Caco-2 (cell line): ENCODE measurements at regions not wholly inside any gene's neighbourhood (a gene's known extent, or its start where the extent isn't known, plus 50 kb on each side); places are given as distances from the start of the nearest gene placed in this dataset.
"Not testable (repeated sequence)": the region's sequence is repeated elsewhere in the genome, so short reads cannot be mapped to it uniquely, and the experiment has no call there.

Experiments
- BruUV-seq: library from RNA; stranded (reverse); fragments of 400-500 nt; replicated peaks from 2 replicates; lab custom pipeline; 2021; lab: Mats Ljungman, UMichigan
- CTCF ChIA-PET: fragments of 300-600 bp; sonication (Branson Sonifier 250); formaldehyde crosslinking; loops from one replicate; lab custom pipeline; 2022; ENCODE audit warnings: antibody characterized with exemption; lab: Charles Lee
- POLR2A ChIA-PET: fragments of 300-600 bp; sonication (Branson Sonifier 250); formaldehyde crosslinking; loops from one replicate; lab custom pipeline; 2022; ENCODE audit warnings: antibody characterized with exemption; lab: Charles Lee
- DNase-seq, 2 experiments: peaks; one replicate each; pipeline versions ENCODE4 v3.0.0 to v3.0.0-alpha.2; 2020 to 2022
- H3K27me3 ChIP-seq: replicated peaks from 2 replicates; pipeline ENCODE4 v1.6.0; 2011; ENCODE audit warnings: low read length; ENCODE audit not compliant: control insufficient read depth, insufficient read depth
- H3K36me3 ChIP-seq: 2 replicates; pipeline ENCODE4 v1.5.1; 2011; ENCODE audit warnings: low read length; ENCODE audit not compliant: control insufficient read depth, insufficient read depth
- H3K4me1 ChIP-seq: fragments of 250-450 bp; sonication (Bioruptor Pico); 2 replicates; pipeline ENCODE4 v1.5.1; 2020; ENCODE audit warnings: mild to moderate bottlenecking
- H3K4me3 ChIP-seq: 2 replicates; pipeline ENCODE4 v1.5.1; 2011; ENCODE audit warnings: low read depth, mild to moderate bottlenecking, control low read depth, low read length
- H3K9me3 ChIP-seq: fragments of 250-450 bp; sonication (Bioruptor Pico); 2 replicates; pipeline ENCODE4 v1.5.1; 2020; ENCODE audit warnings: mild to moderate bottlenecking, moderate library complexity
- H3K27ac Mint-ChIP-seq: one replicate; pipeline ENCODE4 v1.8.0; 2022; ENCODE audit warnings: mixed read lengths; ENCODE audit not compliant: unreplicated experiment
- H3K27me3 Mint-ChIP-seq: one replicate; pipeline ENCODE4 v1.8.0; 2022; ENCODE audit warnings: mixed read lengths; ENCODE audit not compliant: insufficient read depth, unreplicated experiment
- H3K36me3 Mint-ChIP-seq: one replicate; pipeline ENCODE4 v1.8.0; 2022; ENCODE audit warnings: mild to moderate bottlenecking, mixed read lengths; ENCODE audit not compliant: insufficient read depth, unreplicated experiment
- H3K4me1 Mint-ChIP-seq: one replicate; pipeline ENCODE4 v1.8.0; 2022; ENCODE audit warnings: low read depth, mixed read lengths; ENCODE audit not compliant: unreplicated experiment
- H3K4me3 Mint-ChIP-seq: one replicate; pipeline ENCODE4 v1.8.0; 2022; ENCODE audit warnings: mild to moderate bottlenecking, moderate library complexity, mixed read lengths; ENCODE audit not compliant: unreplicated experiment
- H3K9me3 Mint-ChIP-seq: one replicate; pipeline ENCODE4 v1.8.0; 2022; ENCODE audit warnings: mixed read lengths; ENCODE audit not compliant: unreplicated experiment
- CTCF ChIP-seq, 2 experiments: fragments of 200-600 bp in 1 of 2; IDR thresholded peaks; 1 replicate in 1 of 2; 2 replicates in 1 of 2; pipeline versions ENCODE4 v1.5.1 to v1.8.0; 2011 to 2022; ENCODE audit warnings: antibody characterized with exemption in 1 of 2, control low read depth in 1 of 2, inconsistent platforms in 1 of 2, low read depth in 1 of 2, low read length in 1 of 2, mild to moderate bottlenecking in 1 of 2, moderate library complexity in 1 of 2; ENCODE audit not compliant: insufficient read depth in 1 of 2, severe bottlenecking in 1 of 2, unreplicated experiment in 1 of 2
- intact Hi-C: fragments of 100-400 bp; cut with micrococcal nuclease; formaldehyde crosslinking; loops from one replicate; pipeline ENCODE4 v1.10.0; 2022; ENCODE audit not compliant: unreplicated experiment

- Mint-ChIP-seq H3K9me3 (no peaks in the 10 kb centered on the region), H3K27ac (no peak overlapping the region), H3K4me3 (no peak overlapping the region), H3K4me1 (no peaks in the 10 kb centered on the region), H3K27me3 (no peaks in the 10 kb centered on the region), H3K36me3 (no peaks in the 10 kb centered on the region)
- no peak for TF ChIP-seq CTCF (IDR thresholded peaks at IDR 0.05; ENCODE audit: insufficient read depth in 1 of 2, low read depth in 1 of 2, low read length in 1 of 2, severe bottlenecking in 1 of 2, unreplicated experiment in 1 of 2)
- H3K9me3 ChIP-seq = no peaks in the 10 kb centered on the region
- ChIA-PET CTCF (no interaction called here), POLR2A (no interaction called here)
- H3K4me1 ChIP-seq = no peaks in the 10 kb centered on the region
- no peaks in the 10 kb centered on the region for H3K36me3 ChIP-seq
- no peak for DNase-seq
- H3K4me3 ChIP-seq = no peak overlapping the region
- intact Hi-C loops = no loop called here
- no peaks in the 10 kb centered on the region for H3K27me3 ChIP-seq
- BruUV-seq = no TSS peak
Measured at GRCh38 chrX:45554736-45555135, 354.1 kb upstream of the DIPK2B start.

GRCh38 chrX:45553417-45553816, 352.7 kb upstream of the DIPK2B start:
- Mint-ChIP-seq H3K27me3 (no peaks in the 10 kb centered on the region), H3K36me3 (no peaks in the 10 kb centered on the region), H3K4me1 (no peaks in the 10 kb centered on the region), H3K4me3 (no peak overlapping the region), H3K27ac (no peak overlapping the region), H3K9me3 (no peaks in the 10 kb centered on the region)
- H3K36me3 ChIP-seq = no peaks in the 10 kb centered on the region
- H3K9me3 ChIP-seq = no peaks in the 10 kb centered on the region
- no peaks in the 10 kb centered on the region for H3K27me3 ChIP-seq
- CTCF ChIA-PET = no interaction called here
- no peaks in the 10 kb centered on the region for H3K4me1 ChIP-seq
- TF ChIP-seq CTCF (IDR thresholded peaks at IDR 0.05; ENCODE audit: insufficient read depth in 1 of 2, low read depth in 1 of 2, low read length in 1 of 2, severe bottlenecking in 1 of 2, unreplicated experiment in 1 of 2) = no peak
- DNase-seq = no peak
- no peak overlapping the region for H3K4me3 ChIP-seq
- POLR2A ChIA-PET = no interaction called here
- intact Hi-C loops = no loop called here
- BruUV-seq = no TSS peak

- CTCF ChIA-PET, H3K36me3 Mint-ChIP-seq, H3K4me3 ChIP-seq, H3K36me3 ChIP-seq, H3K9me3 ChIP-seq, H3K4me3 Mint-ChIP-seq, DNase-seq, H3K27me3 ChIP-seq, POLR2A ChIA-PET, H3K27ac Mint-ChIP-seq, H3K4me1 ChIP-seq, H3K4me1 Mint-ChIP-seq, intact Hi-C loops, BruUV-seq, H3K9me3 Mint-ChIP-seq, H3K27me3 Mint-ChIP-seq: not testable (repeated sequence)
Measured at GRCh38 chrX:45546697-45547096, 346.0 kb upstream of the DIPK2B start.

- H3K27ac Mint-ChIP-seq = no peak overlapping the region
- Histone ChIP-seq H3K27me3 (no peaks in the 10 kb centered on the region), H3K9me3 (no peaks in the 10 kb centered on the region), H3K4me1 (no peaks in the 10 kb centered on the region), H3K36me3 (no peaks in the 10 kb centered on the region), H3K4me3 (no peak overlapping the region)
- no peak for DNase-seq
- no TSS peak for BruUV-seq
- intact Hi-C loops = no loop called here
- ChIA-PET POLR2A (no interaction called here), CTCF (no interaction called here)
- peaks cover 9% of the 10 kb centered on the region for H3K27me3 Mint-ChIP-seq
- H3K9me3 Mint-ChIP-seq = peaks cover 14% of the 10 kb centered on the region
- no peaks in the 10 kb centered on the region for H3K4me1 Mint-ChIP-seq
- TF ChIP-seq CTCF (IDR thresholded peaks at IDR 0.05; ENCODE audit: insufficient read depth in 1 of 2, low read depth in 1 of 2, low read length in 1 of 2, severe bottlenecking in 1 of 2, unreplicated experiment in 1 of 2) = no peak
- H3K36me3 Mint-ChIP-seq = no peaks in the 10 kb centered on the region
- no peak overlapping the region for H3K4me3 Mint-ChIP-seq
Measured at GRCh38 chrX:45540181-45540580, 339.5 kb upstream of the DIPK2B start.
